ENCODE measurements at regions not wholly inside any gene's neighbourhood (a gene's known extent, or its start where the extent isn't known, plus 50 kb on each side); places are given as distances from the start of the nearest gene placed in this dataset.
"Not testable (repeated sequence)": the region's sequence is repeated elsewhere in the genome, so short reads cannot be mapped to it uniquely, and the experiment has no call there.

- not testable (repeated sequence) for TF ChIP-seq CTCF, POLR2A (IDR thresholded peaks at IDR 0.05)
Measured at GRCh38 chr1:146701320-146701719, 236.8 kb upstream of the NBPF12 start.

All from adrenal gland (tissue), 5 donors.